ENCODE measurements at regions not wholly inside any gene's neighbourhood (a gene's known extent, or its start where the extent isn't known, plus 50 kb on each side); places are given as distances from the start of the nearest gene placed in this dataset.
"Not testable (repeated sequence)": the region's sequence is repeated elsewhere in the genome, so short reads cannot be mapped to it uniquely, and the experiment has no call there.

DNA sequence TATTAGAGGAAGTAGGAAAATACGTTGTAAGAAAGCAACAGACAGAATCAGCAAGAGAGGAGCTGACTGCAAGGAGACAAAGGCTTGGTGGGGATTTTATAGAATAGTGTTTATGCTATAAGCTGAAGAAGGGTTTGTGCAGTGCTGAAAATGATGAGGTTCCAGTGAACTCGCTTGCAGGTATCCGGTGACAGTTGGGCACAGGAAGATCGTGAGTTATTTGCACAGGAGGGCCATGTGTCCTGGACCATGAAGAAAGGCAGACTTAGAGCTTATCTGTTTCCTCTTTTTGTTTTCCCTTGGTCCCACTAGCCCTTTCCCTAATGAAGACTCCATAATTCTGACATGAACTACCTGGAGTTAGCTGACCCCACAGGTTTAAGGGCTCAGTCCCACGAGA is 61.4 kb downstream of the NXNL2 start:
- no peak for DNase-seq (ENCODE audit: low spot score)

DNA sequence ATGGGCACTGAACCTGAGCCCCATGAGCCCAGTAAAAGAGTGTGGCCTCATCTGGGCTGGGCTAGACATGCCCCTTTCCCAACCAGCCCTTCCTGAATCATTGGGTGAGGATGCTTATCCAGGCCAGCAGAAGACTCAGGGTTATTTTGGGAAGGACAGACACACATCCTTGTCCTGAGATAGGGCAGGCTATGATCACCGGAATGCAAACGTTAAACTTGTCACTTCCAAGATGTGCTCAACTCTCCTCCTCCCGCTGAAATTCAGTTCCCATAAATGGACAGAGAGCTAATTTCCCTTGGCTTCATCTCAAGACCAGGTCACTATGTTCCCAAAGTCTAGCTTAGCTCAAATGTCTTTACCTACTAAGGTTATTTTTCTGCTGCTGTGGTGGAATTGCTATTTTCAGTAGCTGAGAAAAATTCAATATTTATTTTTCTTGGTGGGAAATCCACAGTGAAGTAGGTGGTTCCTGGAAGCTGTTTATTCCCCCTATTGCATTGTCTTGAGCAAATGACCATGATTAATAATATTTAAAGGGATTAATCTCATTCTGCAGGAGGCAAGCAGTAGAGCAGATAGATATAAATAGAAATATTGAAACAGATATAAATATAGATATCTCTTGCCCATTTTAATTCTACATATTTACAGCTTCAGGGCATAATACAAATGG is 70.0 kb downstream of the NXNL2 start:
- DNase-seq (ENCODE audit: low spot score) = no peak

DNA sequence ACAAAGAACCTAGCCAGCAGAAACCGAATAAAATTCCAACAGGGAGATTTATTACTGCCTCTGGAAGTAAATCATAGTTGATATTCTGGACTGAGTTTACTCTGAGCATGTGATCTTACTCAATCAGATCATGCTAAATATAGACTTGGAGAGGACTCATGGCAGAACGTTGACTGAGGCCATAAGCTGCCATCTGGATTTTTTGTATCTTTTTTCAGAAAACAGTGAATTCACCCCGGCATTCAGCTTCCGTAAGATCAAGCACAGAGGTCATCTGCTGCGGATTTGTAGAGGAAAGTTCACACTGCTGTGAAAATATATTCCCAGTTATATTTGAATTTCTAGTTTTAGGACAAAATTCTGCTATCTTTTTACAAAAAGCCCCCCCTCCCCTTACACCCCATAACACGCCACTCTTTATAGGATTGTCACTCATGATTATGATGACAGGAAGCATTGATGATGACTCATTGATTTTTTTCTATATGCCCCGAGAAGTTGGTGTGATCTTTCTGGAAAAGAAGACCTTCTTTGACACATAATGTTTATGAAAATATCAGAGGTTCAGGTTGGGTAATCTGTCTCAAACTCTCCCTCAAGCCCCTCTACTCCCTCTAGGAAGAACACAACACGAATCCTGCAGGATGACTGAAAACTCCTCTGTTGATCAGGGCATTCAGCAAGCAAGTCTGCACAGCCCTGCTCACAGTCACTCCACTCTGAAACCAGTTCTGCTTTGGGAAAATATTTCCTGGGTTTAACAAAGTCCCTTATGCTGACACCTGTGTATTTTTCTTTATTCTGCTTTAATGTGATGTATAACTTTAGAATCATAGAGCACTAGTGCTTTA is 70.8 kb downstream of the NXNL2 start:
- DNase-seq (ENCODE audit: low spot score) = no peak

DNA sequence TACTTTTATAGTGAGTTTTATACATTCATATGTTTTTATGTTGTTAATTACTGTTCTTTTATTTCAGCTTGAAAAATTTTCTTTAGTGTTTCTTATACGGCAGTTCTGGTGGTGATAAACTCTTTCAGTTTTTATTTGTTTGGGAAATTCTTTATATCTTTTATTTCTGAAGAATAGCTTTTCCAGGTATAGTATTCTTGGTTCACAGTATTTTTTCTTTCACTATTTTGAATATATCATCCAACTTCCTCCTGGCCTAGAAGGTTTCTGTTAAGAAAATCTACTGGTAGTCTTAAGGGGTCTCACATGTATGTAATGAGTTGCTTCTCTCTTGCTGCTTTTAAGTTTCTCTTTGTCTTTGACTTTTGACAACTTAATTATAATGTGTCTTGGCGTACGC is 79.4 kb downstream of the NXNL2 start:
- no peak for DNase-seq (ENCODE audit: low spot score)

DNA sequence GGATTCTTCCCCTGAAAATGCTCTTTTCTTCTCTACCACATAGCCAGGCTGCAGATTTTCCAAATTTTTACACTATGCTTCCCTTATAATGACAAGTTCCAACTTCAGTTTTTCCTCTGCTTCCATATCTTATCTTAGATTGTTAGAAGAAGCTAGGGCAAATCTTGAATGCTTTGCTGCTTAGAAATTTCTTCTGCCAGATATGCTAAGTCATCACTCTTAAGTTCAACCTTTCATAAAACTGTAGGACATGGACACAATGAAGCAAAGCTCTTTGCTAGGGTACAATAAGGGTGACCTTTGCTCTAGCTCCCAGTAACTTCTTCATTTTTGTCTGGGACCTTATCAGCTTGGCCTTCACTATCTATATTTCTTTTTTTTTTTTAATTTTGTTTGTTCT is 88.7 kb downstream of the NXNL2 start:
- DNase-seq (ENCODE audit: low spot score) = no peak

DNA sequence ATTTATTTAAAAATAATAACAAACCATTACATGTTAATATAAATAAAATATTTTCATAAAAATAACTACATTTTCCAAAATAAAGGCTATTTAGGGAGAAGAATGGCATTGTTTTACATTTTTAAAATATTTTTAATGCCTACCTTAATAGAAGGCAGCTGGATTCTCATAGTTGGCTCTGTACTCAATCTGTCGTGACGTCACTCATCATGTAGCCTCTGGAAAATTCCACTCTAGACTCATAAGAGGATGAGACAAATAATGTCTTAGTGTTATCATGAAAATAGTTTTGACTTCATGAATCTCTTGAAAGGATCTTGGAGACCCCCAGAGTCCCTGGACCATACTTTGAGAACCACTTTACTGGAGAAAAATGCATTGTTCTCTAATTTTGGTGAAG is 93.1 kb downstream of the NXNL2 start:
- DNase-seq (ENCODE audit: low spot score) = no peak

DNA sequence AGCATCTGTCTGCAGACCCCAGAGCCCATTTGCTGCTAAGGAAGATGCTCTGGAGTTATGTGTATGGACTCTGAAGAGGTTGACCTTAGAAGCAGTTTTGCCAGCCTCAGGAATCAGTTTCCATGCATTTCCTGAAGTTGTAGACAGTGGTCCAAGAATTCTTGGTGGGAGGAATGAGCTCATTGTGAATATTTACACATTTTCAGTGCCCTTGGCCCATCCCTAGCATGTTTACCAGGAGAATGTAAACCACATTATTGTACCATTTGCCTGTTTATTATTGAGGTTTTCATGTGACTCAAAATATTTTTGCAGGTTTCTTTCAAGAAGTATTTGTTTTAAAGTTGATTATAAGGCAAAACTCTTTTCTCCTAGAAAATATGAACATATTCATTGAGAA is 93.8 kb downstream of the NXNL2 start:
- no peak for DNase-seq (ENCODE audit: low spot score)

DNA sequence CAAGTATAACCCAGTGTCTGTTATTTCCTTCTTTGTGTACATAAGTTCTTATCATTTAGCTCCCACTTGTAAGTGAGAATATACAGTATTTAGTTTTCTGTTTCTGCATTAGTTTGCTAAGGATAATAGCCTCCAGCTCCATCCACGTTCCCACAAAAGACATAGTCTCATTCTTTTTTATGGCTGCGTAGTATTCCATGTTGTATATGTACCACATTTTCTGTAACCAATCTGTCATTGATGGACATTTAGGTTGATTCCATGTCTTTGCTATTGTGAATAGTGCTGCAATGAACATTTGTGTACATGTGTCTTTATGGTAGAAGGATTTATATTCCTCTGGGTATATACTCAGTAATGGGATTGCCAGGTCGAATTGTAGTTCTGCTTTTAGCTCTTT is 95.6 kb downstream of the NXNL2 start:
- not testable (repeated sequence) for DNase-seq (ENCODE audit: low spot score)

DNA sequence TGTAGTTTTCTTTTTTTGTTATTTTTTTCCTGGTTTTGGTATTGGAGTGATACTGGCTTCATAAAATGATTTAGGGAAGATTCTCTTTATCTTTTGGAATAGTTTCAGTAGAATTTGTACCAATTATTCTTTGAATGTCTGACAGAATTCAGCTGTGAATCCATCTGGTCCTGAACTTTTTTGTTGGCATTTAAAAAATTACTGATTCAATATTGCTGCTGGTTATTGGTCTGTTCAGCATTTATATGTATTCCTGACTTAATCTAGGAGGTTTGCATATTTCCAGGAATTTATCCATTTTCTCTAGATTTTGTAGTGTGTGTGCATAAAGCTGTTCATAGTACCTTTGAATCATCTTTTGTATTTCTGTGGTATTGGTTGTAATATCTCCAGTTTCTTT is 100.2 kb downstream of the NXNL2 start:
- no peak for DNase-seq (ENCODE audit: low spot score)

DNA sequence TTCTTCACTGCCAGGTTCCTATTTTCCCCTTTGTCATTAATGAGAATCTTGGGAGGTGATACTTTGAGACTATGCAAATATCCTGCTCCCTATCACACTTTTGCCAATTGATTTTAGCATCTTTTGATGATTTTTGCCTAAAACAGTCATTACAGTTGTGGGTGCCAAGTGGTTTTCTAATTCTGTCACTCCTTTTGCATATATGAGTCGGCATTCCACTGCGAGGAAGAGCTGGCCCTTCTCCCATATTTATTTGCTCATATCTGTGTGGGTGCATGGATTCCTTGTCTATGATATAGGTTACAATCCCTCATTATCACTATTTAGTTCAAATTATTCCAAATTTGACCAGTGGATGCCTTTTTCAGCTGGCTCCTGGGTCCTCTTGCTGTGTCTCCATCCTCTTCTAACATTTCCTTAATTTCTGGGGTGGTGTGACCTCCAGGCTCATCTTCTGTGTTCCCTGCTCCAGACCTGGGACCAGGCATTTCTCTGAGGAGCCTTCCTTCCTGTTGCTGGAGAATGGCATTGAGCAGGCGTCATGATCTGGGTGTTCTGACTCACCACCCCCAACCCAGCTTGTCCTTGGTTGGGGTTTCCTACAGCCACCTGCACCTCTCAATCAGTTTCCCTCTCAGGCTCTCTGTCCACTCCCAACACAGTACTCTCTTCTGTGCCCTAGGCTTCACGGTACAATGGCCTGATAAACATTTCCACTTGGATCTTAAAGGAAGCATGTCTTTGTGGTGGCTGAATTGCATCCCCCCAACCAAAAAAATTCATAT is 106.7 kb downstream of the NXNL2 start:
- DNase-seq (ENCODE audit: low spot score) = no peak

DNA sequence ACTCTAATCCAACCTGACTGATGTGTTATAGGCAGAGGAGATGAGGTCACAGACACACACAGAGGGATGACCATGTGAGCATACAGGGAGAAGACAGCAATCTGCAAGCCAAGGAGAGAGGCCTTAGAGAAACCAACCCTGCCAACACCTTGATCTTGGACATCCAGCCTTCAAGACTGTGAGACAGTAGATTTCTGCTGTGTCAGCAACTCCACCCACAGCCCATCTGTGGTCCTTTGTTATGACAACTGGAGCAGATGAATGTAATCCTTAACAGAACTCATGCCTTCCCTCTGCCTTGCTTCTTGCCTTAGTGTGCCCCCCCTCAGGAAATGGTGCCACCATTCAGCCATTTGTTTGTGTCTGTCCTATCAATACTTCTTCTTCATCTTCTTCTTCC is 107.4 kb downstream of the NXNL2 start:
- no peak for DNase-seq (ENCODE audit: low spot score)

DNA sequence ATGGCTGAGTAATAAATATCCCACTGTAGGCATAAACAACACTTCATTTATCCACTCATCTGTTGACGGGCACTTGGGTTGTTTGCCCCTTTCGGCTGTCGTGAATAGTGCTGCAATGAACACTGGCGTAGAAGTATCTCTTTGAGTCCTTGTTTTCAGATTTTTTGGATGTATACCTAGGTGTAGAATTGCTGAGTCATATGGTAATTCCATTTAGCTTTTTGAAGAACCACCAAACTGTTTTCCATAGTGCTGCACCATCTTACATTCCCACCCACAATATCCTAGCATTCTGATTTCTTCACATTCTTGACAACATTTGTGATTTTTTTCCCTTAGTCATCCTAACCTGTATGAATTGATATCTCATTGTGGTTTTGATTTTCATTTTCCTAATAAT is 109.0 kb downstream of the NXNL2 start:
- no peak for DNase-seq (ENCODE audit: low spot score)

DNA sequence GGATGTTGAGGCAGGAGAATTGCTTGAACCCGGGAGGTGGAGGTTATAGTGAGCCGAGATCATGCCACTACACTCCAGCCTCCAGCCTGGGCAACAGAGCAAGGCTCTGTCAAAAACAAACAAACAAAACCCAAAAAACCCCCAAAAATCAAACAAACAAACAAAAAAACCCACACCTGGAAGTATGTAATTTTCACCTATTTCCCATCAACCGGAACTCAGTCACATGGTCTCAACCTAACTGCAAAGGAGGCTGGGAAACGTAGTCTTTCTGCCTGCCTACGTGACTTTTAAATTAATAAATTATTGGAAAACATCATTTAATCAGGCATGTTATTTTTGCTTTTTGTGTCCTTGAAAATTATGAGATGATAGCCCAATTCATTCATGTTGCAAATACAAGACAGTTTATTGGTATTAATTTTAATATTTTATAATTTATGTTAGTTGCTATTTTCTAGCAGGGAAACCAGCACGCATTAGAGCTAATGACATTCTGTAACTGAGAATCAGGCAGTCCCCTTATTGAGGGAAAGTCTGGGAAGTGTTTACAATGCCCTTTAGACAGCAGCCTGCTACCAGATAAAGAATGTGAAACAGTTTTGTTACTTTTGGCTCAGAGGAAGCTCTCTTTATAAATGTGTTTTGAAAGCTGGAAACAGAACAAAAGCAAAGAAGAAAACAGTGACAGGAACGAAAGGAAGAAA is 110.3 kb downstream of the NXNL2 start:
- no peak for DNase-seq (ENCODE audit: low spot score)

DNA sequence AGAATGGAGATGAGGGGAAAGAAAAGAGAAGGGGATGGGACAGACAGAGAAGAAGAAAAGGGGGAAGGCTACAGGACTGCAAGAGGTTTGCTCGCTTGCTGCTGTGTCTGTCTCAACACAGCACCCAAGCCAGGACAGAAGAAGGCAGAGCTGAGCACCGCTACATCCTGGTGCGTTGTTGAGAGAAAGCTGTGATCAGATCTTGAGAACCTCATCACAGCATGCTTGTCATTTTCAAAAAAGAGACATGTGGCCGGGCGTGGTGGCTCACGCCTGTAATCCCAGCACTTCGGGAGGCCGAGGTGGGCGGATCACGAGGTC is 110.9 kb downstream of the NXNL2 start:
- no peak for DNase-seq (ENCODE audit: low spot score)

DNA sequence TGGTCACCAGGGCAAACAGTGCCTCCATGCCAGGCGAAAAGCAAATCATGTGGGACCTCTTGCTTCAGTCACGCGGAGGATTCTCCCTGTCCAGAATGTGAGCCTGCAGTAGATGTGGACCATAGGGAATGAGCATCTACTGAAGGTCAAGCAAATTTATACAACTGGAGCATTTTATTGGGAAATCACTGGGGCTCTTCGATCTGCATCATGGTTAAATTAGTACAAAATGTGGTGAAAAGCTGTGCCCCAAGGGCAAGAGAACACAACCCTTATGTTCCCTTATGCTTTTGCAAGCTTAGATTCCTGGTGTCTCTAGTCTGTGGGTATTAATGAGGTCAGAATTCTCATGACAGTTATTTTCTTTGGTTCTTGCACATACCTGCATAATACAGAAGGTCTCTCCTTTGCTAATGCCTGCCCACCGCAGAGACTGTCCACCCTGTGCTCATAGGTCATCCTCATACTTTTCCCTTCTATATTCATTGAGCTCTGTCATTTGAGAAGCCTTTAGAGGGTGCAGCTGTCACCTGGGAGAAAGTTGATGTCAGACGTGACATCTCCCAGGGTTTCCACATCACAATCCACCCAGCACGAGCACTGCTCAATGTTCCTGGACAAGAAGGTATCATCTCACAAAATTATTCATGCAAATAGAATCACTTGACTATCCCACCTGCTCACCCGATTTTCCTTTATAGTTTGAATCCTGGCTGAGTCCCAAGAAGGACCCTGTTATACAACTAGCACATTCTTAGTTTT is 111.7 kb downstream of the NXNL2 start:
- DNase-seq (ENCODE audit: low spot score) = no peak

DNA sequence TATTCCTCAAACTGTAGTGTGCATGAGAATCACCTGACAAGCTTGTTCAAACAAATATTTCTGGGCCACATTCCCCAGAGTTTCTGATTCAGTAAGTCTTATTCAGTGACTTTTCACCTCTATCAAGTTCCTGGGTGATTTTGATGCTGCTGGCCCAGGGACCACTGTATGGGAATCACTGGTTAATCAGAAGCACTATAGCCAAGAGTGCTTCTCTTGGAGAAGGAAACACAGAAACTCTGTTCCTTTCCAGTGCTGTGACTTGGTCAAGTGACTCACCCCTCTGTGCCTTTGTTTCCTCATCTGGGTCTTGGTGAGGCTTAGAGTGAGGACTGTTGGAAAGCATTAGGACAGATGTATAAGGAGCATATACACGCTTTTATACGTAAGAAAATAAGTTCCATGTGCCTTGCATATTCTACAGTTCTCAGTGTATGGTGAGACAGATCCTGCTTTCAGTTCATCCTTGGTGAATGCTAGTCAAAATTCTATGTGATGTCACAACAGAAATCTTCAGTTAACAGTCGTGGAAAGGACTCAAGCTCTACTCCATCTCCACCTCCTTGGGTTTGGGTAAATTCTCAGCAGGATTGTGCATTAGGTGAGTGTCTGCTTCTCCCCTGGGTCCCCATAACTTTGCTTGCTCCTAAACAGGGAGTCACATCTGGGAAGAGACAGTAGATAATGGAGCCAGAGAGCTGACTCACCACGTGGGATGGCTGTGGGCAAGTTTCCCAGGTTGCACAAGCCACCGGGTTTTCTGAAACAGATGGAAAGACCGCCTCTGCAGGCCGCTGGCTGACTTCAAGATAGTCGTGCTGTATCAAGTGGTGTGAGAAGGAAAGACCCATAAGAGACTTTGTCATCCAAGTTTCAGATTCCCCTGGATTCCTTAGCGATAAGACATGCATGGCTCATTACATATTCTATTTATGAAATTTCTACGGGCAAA is 117.0 kb downstream of the NXNL2 start:
- no peak for DNase-seq (ENCODE audit: low spot score)

DNA sequence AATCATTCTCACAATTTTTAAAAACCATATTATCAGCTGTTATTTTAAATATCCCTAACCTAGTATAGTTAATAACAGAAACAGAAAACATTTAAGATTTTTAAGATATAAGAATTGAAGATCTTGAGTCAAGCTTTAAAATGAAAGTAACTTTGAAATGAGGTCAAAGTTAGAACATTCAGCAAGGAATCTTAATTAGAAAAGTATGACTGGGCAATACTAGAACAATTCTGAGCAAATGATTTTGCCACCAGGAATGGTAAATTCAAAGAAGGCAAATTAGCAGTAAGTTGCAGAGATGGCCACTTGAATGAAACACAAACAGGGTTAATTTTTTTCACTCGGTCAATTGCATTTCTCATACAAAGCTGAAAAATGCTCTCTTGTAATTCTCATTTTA is 117.9 kb downstream of the NXNL2 start:
- DNase-seq (ENCODE audit: low spot score) = no peak

DNA sequence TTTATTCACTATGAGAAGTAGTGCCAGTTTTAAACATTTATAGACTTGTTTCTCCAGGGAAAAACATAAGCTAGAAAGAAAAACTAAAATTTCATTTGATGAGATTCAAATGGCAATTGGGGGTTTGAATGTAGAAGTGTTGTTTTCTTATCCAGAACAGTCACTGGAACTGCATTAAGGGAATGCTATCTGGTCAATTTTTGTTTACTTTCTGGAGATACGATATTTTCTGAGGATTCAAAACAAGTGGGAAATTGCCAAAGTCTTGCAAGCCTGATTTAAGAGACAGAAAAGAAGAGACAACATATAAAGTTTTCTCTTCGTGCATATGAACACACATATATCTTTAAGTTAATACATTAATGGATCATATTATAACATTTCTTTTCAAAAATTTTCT is 118.4 kb downstream of the NXNL2 start:
- no peak for DNase-seq (ENCODE audit: low spot score)

DNA sequence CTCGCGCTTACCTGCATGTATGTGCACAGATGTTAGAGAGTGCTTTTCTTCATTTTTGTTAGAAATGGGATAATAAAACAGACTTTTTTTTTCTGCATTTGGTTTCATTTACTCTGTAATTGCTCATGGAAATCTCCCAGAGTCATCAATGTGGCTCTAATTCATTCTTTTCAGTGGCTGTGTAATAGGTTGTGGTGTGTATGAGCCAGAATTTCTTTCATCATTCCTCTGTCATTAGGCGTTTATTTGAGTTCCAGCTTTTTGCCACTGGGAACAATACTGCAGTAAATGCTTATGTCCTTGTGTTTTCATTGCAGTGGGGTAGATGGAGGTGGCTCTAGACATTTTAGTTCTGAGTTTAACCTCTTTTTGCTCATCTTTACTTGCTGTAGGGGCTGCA is 118.9 kb downstream of the NXNL2 start:
- DNase-seq (ENCODE audit: low spot score) = no peak

DNA sequence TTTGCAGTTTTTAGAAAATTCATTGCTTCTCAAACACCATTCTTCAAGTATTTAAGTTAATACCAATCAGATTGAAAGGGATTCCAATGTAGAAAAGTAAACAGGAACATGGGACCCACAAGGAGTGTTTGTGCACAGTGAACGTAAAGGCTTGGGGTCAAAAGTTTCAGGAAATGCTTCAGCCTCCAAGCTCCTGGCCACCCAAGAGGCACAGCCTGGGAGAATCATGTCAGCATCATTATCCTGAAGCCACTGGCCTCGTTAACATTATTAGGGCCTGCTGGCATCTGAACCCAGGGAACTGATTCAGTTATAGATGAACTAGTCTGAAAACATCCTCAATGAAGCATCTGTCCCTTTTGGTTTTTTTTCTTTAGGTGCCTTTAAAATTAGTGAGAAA is 122.9 kb downstream of the NXNL2 start:
- DNase-seq (ENCODE audit: low spot score) = no peak

Measured in iPS-NIHi11 (cell line).